Stimulated activated CD4-positive, alpha-beta T cell treated with anti-CD3 and anti-CD28 coated beads, Interleukin-15, amount 100 ng/mL, for 48 hours (primary cell): ENCODE measurements at regions not wholly inside any gene's neighbourhood (a gene's known extent, or its start where the extent isn't known, plus 50 kb on each side); places are given as distances from the start of the nearest gene placed in this dataset.
"Not testable (repeated sequence)": the region's sequence is repeated elsewhere in the genome, so short reads cannot be mapped to it uniquely, and the experiment has no call there.

Source experiments
- DNase-seq, 2 donors: peaks; one replicate each; pipeline ENCODE4 v3.0.0-alpha.2; 2020; ENCODE audit warnings: low read depth in 2 of 2

DNA sequence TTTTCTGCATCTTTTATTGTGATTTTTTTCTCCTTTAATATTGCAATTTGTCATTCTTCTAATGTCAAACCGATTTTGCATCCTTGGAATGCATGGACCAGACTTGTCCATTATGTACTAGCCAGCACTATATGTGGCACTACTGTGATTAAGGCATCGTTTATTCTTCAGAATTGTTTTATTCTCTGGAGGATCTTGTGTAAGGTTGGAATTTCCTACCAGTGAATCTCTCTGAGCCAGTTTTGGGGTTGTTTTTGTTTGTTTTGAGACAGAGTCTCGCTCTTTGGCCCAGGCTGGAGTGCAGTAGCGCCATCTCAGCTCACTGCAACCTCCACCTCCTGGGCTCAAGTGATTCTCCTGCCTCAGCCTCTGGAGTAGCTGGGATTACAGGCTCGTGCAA is 58.5 kb downstream of the IGLL5 start:
- no peak for DNase-seq

GRCh38 chr22:22948651-22949571 is 61.3 kb downstream of the IGLL5 start:
- no peak for DNase-seq

- DNase-seq: no peak
These were observed 62.3 kb downstream of the IGLL5 start for GRCh38 chr22:22949953-22950352.

DNA sequence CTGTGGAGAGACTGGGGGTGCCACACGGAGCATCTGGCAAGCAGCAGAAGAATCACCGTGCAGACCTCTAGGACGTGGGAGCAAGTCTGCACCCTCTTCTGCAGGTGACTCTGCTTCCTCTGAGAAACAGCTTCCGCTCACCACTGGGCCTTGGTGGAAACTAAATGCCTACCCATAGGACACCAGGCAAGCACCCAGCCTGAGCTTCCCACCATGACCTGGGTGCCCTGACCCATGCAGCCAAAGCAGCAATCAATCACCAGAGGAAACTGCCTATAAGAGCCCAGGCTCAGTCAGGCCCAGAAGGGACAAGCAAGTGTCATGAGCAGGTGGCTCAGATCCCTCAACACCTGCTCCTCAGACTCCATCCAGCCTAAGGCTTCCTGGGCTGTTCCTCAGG is 63.4 kb downstream of the IGLL5 start:
- no peak for DNase-seq

DNA sequence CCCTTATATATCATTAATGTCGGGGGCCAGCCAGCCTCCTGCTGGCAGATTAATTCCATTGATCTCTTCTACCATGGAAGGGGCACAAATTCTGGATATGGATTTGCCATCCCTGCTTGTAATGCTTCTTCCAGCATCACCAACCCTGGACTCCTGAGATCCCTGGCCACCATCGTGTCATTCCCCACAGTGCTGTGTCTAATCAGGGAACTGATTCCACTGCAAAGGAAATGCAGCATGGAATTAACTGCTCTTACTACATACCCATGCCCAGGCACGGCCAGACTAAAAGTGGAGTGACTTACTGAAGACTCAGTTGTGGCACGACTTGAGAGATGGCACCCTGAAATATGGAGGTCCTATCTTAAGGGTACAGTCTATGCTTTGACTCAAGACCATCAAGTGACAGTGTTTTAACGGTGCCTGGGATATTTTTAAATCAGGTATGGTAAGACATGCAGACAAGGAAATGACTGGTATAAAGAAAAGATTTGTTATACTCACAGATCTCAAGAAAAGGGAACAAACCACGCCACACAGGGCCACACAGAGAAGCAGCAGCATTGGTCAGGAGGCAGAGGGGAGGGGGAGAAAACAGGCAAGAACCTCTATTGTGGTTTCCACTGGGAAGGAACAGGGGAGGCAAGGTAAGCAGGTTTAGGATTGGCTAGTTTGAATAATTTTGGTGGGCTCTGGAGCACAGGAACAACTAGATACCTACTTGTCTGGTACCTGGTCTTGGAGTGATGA is 65.1 kb downstream of the IGLL5 start:
- DNase-seq: no peak

GRCh38 chr22:22953791-22954190 is 66.2 kb downstream of the IGLL5 start:
- DNase-seq: no peak

GRCh38 chr22:22954656-22955055 is 67.0 kb downstream of the IGLL5 start:
- DNase-seq: peak in 1 of 2 donors; percentile 33

DNA sequence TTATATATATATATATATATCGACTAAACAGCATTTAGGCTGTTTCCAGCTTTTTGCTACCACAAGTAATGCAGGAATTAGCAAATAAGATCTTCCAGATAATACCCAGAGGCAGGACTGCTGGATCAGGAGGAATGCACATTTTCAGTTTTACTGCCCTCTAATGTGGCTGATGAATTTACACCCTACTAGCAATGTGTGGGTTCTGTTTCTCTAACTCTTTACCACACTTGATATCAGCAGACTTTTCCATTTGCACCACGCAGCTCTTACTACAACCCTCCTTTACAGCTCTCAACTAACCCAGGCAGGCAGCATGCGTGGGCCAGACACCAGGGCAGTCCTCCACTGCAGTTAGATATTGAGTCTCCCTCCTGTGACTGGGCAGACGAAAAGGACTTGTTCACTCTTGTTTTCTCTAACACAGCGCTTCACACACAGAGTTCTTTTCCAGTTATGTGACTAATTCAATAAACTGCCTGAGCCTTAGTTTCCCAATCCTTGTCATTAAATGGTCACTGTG is 67.7 kb downstream of the IGLL5 start:
- DNase-seq: no peak

DNA sequence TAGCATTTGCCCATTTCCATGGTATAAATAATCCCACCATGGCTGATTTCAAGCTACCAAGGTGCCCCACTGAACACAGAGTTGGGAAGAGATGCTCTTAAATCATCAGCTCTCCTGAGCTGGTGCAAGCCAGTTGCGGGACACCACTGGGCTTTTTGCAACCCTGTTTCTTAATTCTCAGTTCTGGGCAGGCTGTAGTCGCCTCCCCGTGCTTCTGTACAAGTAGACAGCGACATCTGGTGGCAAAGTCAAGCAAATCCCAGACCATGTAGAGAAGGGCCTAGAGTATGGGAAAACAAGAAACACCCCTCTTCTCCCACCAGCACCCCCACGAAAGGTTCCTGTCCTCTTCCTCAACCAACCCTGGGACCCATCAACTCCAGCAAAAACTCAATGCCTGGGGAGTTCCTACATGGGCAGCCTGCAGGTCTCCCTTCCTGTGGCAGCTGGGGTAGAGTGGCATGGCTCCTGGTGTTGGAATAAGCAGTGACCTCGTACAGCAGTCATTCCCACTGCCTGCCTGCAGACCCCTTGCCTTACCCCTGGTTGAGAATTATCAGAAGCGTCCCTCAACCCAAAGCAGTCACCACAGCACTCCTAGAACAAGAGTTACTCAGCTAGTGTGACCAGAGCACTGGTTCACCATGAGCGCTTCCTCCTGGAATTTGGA is 68.4 kb downstream of the IGLL5 start:
- DNase-seq: peak; percentile 33 to 55

GRCh38 chr22:22957090-22957489 is 69.5 kb downstream of the IGLL5 start:
- DNase-seq: no peak

DNA sequence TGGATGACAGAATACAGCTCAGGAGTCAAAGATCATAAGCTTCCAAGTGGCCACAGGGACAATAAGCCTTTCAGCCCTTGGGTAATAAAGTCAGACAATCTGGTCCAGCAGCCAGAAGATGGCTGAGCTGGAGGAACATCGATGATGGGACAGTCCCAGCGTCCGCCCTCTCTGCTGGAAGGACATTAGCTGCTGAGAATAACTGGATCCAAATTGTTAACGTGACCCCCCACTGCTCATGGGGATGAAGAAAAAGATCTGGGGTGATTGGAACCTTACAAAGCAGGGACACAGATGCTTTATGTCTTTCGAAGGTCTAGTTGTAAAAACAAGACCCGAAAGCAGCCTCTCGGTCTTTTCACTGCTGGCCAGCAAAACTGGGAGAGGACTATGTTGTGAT is 71.0 kb downstream of the IGLL5 start:
- no peak for DNase-seq

GRCh38 chr22:22959147-22959827 is 71.7 kb downstream of the IGLL5 start:
- DNase-seq: peak in 1 of 2 donors; percentile 61

- DNase-seq: no peak
These were observed 72.7 kb downstream of the IGLL5 start for GRCh38 chr22:22960307-22960706.

DNA sequence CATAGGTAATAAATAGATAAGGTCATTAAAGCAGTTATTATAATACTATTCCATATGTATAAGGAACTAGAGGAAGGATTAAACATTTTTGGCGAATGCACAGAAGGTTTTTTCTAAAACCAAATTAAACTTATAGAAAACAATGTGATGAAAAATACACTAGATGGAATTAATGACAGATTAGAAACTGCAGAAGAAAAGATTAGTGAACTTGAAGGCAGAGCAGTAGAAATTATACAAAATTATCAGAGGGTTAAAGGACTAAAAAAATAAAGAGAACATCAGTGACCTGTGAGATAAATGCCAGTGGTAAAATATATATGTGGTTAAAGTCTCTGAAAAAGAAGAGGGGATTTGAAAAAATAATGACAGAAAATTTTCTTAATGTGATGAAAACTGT is 74.0 kb downstream of the IGLL5 start:
- no peak for DNase-seq

DNA sequence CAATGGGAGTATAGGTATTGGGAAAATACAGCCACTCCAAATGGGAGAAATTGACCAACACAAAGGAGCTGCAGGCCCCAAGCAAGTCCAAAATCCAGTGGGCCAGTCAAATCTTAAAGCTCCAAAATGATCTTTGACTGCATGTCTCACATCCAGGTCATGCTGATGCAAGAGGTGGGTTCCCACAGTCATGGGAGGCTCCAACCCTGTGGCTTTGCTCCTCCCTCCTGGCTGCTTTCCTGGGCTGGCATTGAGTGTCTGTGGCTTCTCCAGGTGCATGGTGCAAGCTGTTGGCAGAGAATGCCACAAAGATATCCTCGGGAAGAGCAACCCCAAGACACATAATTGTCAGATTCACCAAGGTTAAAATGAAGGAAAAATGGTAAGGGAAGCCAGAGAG is 80.8 kb downstream of the IGLL5 start:
- no peak for DNase-seq

DNA sequence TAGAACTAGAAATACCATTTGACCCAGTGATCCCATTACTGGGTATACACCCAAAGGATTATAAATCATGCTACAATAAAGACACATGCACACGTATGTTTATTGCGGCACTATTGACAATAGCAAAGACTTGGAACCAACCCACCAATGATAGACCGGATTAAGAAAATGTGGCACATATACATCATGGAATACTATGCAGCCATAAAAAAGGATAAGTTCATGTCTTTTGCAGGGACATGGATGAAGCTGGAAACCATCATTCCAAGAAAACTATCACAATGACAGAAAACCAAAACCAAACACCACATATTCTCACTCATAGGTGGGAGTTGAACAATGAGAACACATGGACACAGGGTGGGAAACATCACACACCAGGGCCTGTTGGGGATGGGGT is 85.0 kb downstream of the IGLL5 start:
- DNase-seq: not testable (repeated sequence)

- no peak for DNase-seq
These were observed 85.7 kb downstream of the IGLL5 start for GRCh38 chr22:22973336-22973735.

GRCh38 chr22:22974156-22974555 is 86.5 kb downstream of the IGLL5 start:
- no peak for DNase-seq

- no peak for DNase-seq
These were observed 87.4 kb downstream of the IGLL5 start for GRCh38 chr22:22974795-22975580.

DNA sequence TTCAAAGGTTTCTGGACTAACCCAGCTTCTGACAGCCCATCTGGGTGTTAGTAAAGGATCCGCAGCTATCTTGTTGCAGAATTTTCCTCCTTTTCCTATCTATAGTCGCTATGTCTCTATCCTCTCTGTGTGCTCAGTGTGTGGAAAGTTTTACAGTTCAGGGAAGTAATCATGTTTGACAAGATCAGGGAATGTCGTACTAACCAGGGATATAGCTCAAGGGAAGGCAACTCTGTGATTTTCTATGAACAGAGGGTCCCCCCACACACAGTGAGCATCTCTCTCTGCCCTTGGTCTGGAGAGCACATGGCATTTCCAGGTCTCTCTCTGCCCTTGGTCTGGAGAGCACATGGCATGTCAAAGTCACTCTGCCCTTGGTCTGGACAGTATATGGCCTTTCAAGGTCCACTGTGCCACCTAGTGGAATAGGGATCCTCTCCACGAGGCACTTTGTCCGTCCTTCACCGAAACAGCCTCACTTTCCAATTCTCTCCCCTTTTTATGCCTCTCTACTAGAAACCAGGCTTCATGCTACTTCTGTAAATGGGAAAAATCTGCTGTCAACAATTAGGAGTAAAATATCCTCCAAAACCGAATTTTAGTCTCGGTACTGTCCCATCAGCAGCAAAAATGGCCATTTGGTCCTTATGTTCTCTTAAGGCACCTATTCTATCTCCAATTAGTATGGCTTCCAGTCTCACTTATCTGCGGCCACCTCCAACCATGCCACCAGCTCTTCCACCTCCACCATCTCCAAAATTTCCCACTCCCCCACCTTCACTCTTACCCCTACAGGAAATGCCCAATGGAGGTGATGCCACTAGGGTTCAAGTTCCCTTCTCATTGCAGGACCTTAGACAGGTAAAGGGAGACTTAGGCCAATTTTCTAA is 88.7 kb downstream of the IGLL5 start:
- no peak for DNase-seq
